ENCODE measurements at regions not wholly inside any gene's neighbourhood (a gene's known extent, or its start where the extent isn't known, plus 50 kb on each side); places are given as distances from the start of the nearest gene placed in this dataset.

GRCh38 chr1:200354243-200354642, 55.6 kb downstream of the ZNF281 start:
- in situ Hi-C loops (cut with HindIII; ENCODE audit: low pct_unique_long_range_greater_than_20kb, low sequenced_read_pairs) = no loop called here

GRCh38 chr1:200353232-200353631, 56.6 kb downstream of the ZNF281 start:
- no peak for DNase-seq (ENCODE audit: low read depth, low spot score)
- in situ Hi-C loops (cut with HindIII; ENCODE audit: low pct_unique_long_range_greater_than_20kb, low sequenced_read_pairs) = no loop called here

More at GRCh38 chr1:200354243-200354642, 55.6 kb downstream of the ZNF281 start:
- DNase-seq (ENCODE audit: low read depth, low spot score) = no peak

- peak; percentile 14 for DNase-seq (ENCODE audit: low read depth, low spot score)
- in situ Hi-C loops (cut with HindIII; ENCODE audit: low pct_unique_long_range_greater_than_20kb, low sequenced_read_pairs) = no loop called here
Observed at GRCh38 chr1:200351826-200352549, 57.8 kb downstream of the ZNF281 start.

GRCh38 chr1:200351425-200351824, 58.4 kb downstream of the ZNF281 start:
- peak; percentile 19 for DNase-seq (ENCODE audit: low read depth, low spot score)
- in situ Hi-C loops (cut with HindIII; ENCODE audit: low pct_unique_long_range_greater_than_20kb, low sequenced_read_pairs) = no loop called here

- in situ Hi-C loops (cut with HindIII; ENCODE audit: low pct_unique_long_range_greater_than_20kb, low sequenced_read_pairs) = no loop called here
- no peak for DNase-seq (ENCODE audit: low read depth, low spot score)
Observed at GRCh38 chr1:200346700-200347099, 63.1 kb downstream of the ZNF281 start.

- in situ Hi-C loops (cut with HindIII; ENCODE audit: low pct_unique_long_range_greater_than_20kb, low sequenced_read_pairs) = no loop called here
- no peak for DNase-seq (ENCODE audit: low read depth, low spot score)
Observed at GRCh38 chr1:200345520-200345919, 64.3 kb downstream of the ZNF281 start.

GRCh38 chr1:200343874-200344273, 66.0 kb downstream of the ZNF281 start:
- no peak for DNase-seq (ENCODE audit: low read depth, low spot score)
- in situ Hi-C loops (cut with HindIII; ENCODE audit: low pct_unique_long_range_greater_than_20kb, low sequenced_read_pairs) = no loop called here

GRCh38 chr1:200342511-200343311, 67.1 kb downstream of the ZNF281 start:
- in situ Hi-C loops (cut with HindIII; ENCODE audit: low pct_unique_long_range_greater_than_20kb, low sequenced_read_pairs) = no loop called here
- no peak for DNase-seq (ENCODE audit: low read depth, low spot score)

GRCh38 chr1:200338451-200338850, 71.4 kb downstream of the ZNF281 start:
- in situ Hi-C loops (cut with HindIII; ENCODE audit: low pct_unique_long_range_greater_than_20kb, low sequenced_read_pairs) = no loop called here
- DNase-seq (ENCODE audit: low read depth, low spot score) = no peak

- no peak for DNase-seq (ENCODE audit: low read depth, low spot score)
- in situ Hi-C loops (cut with HindIII; ENCODE audit: low pct_unique_long_range_greater_than_20kb, low sequenced_read_pairs) = no loop called here
Observed at GRCh38 chr1:200337831-200338230, 72.0 kb downstream of the ZNF281 start.

- in situ Hi-C loops (cut with HindIII; ENCODE audit: low pct_unique_long_range_greater_than_20kb, low sequenced_read_pairs) = no loop called here
- DNase-seq (ENCODE audit: low read depth, low spot score) = no peak
Observed at GRCh38 chr1:200337410-200337809, 72.4 kb downstream of the ZNF281 start.

GRCh38 chr1:200336901-200337391, 72.9 kb downstream of the ZNF281 start:
- DNase-seq (ENCODE audit: low read depth, low spot score) = no peak
- in situ Hi-C loops (cut with HindIII; ENCODE audit: low pct_unique_long_range_greater_than_20kb, low sequenced_read_pairs) = no loop called here

- in situ Hi-C loops (cut with HindIII; ENCODE audit: low pct_unique_long_range_greater_than_20kb, low sequenced_read_pairs) = no loop called here
- DNase-seq (ENCODE audit: low read depth, low spot score) = no peak
Observed at GRCh38 chr1:200336101-200336845, 73.6 kb downstream of the ZNF281 start.

GRCh38 chr1:200334661-200335256, 75.1 kb downstream of the ZNF281 start:
- in situ Hi-C loops (cut with HindIII; ENCODE audit: low pct_unique_long_range_greater_than_20kb, low sequenced_read_pairs) = no loop called here
- no peak for DNase-seq (ENCODE audit: low read depth, low spot score)

GRCh38 chr1:200333329-200333728, 76.5 kb downstream of the ZNF281 start:
- in situ Hi-C loops (cut with HindIII; ENCODE audit: low pct_unique_long_range_greater_than_20kb, low sequenced_read_pairs) = no loop called here
- no peak for DNase-seq (ENCODE audit: low read depth, low spot score)

GRCh38 chr1:200332716-200333115, 77.1 kb downstream of the ZNF281 start:
- no peak for DNase-seq (ENCODE audit: low read depth, low spot score)
- in situ Hi-C loops (cut with HindIII; ENCODE audit: low pct_unique_long_range_greater_than_20kb, low sequenced_read_pairs) = no loop called here

- in situ Hi-C loops (cut with HindIII; ENCODE audit: low pct_unique_long_range_greater_than_20kb, low sequenced_read_pairs) = no loop called here
- DNase-seq (ENCODE audit: low read depth, low spot score) = no peak
Observed at GRCh38 chr1:200330741-200331428, 79.0 kb downstream of the ZNF281 start.
